Astrocyte (in vitro differentiated cells and primary cell): ENCODE measurements at regions not wholly inside any gene's neighbourhood (a gene's known extent, or its start where the extent isn't known, plus 50 kb on each side); places are given as distances from the start of the nearest gene placed in this dataset.

ENCODE experiments used
- CTCF ChIP-seq: IDR thresholded peaks from 2 replicates; pipeline ENCODE4 v1.5.1; 2011; ENCODE audit warnings: low read depth, mild to moderate bottlenecking, inconsistent platforms, low read length, moderate library complexity; ENCODE audit not compliant: insufficient read depth
- EZH2 ChIP-seq: IDR thresholded peaks from 2 replicates; pipeline ENCODE4 v1.6.1; 2012; ENCODE audit warnings: mild to moderate bottlenecking, low read length, inconsistent platforms; ENCODE audit not compliant: insufficient read depth

- TF ChIP-seq EZH2: no peak
- TF ChIP-seq CTCF: no peak
These were observed 806.4 kb upstream of the FANCL start for GRCh38 chr2:59047373-59047995.
